ENCODE measurements at regions not wholly inside any gene's neighbourhood (a gene's known extent, or its start where the extent isn't known, plus 50 kb on each side); places are given as distances from the start of the nearest gene placed in this dataset.
"Not testable (repeated sequence)": the region's sequence is repeated elsewhere in the genome, so short reads cannot be mapped to it uniquely, and the experiment has no call there.

- FAIRE-seq (no peak), DNase-seq (ENCODE audit: extremely low spot score, insufficient read length, low read depth) (no peak)
These were observed 489.1 kb downstream of the KCTD16 start for GRCh38 chr5:144659634-144660227.

- no peak for FAIRE-seq
- DNase-seq (ENCODE audit: extremely low spot score, insufficient read length, low read depth): no peak
These were observed 473.6 kb downstream of the KCTD16 start for GRCh38 chr5:144644317-144644716.

- DNase-seq (ENCODE audit: extremely low spot score, insufficient read length, low read depth): no peak
These were observed 468.1 kb downstream of the KCTD16 start for GRCh38 chr5:144638787-144639186.

GRCh38 chr5:144634138-144634537, 463.5 kb downstream of the KCTD16 start:
- FAIRE-seq: no peak
- no peak for DNase-seq (ENCODE audit: extremely low spot score, insufficient read length, low read depth)

More at GRCh38 chr5:144638787-144639186, 468.1 kb downstream of the KCTD16 start:
- FAIRE-seq: no peak

GRCh38 chr5:144598451-144599068, 427.9 kb downstream of the KCTD16 start:
- FAIRE-seq: no peak
- no peak for DNase-seq (ENCODE audit: extremely low spot score, insufficient read length, low read depth)

GRCh38 chr5:144596517-144596916, 425.8 kb downstream of the KCTD16 start:
- no peak for DNase-seq (ENCODE audit: extremely low spot score, insufficient read length, low read depth)
- FAIRE-seq: no peak

- FAIRE-seq (no peak), DNase-seq (ENCODE audit: extremely low spot score, insufficient read length, low read depth) (no peak)
These were observed 424.2 kb downstream of the KCTD16 start for GRCh38 chr5:144594919-144595318.

GRCh38 chr5:144594234-144594633, 423.6 kb downstream of the KCTD16 start:
- not testable (repeated sequence) for DNase-seq (ENCODE audit: extremely low spot score, insufficient read length, low read depth); FAIRE-seq

GRCh38 chr5:144585681-144586080, 415.0 kb downstream of the KCTD16 start:
- no peak for DNase-seq (ENCODE audit: extremely low spot score, insufficient read length, low read depth)
- no peak for FAIRE-seq

GRCh38 chr5:144583541-144584449, 413.1 kb downstream of the KCTD16 start:
- FAIRE-seq (no peak), DNase-seq (ENCODE audit: extremely low spot score, insufficient read length, low read depth) (no peak)

- FAIRE-seq (no peak), DNase-seq (ENCODE audit: extremely low spot score, insufficient read length, low read depth) (no peak)
These were observed 411.4 kb downstream of the KCTD16 start for GRCh38 chr5:144582066-144582465.

- no peak for DNase-seq (ENCODE audit: extremely low spot score, insufficient read length, low read depth)
- FAIRE-seq: no peak
These were observed 410.4 kb downstream of the KCTD16 start for GRCh38 chr5:144581044-144581443.

- FAIRE-seq (no peak), DNase-seq (ENCODE audit: extremely low spot score, insufficient read length, low read depth) (no peak)
These were observed 407.0 kb downstream of the KCTD16 start for GRCh38 chr5:144577676-144578075.

- no peak for FAIRE-seq
These were observed 405.1 kb downstream of the KCTD16 start for GRCh38 chr5:144575736-144576135.

GRCh38 chr5:144567421-144567780, 396.7 kb downstream of the KCTD16 start:
- DNase-seq (ENCODE audit: extremely low spot score, insufficient read length, low read depth) (no peak), FAIRE-seq (no peak)

More at GRCh38 chr5:144575736-144576135, 405.1 kb downstream of the KCTD16 start:
- no peak for DNase-seq (ENCODE audit: extremely low spot score, insufficient read length, low read depth)

GRCh38 chr5:144566747-144567420, 396.2 kb downstream of the KCTD16 start:
- no peak for FAIRE-seq
- no peak for DNase-seq (ENCODE audit: extremely low spot score, insufficient read length, low read depth)

- DNase-seq (ENCODE audit: extremely low spot score, insufficient read length, low read depth): no peak
- no peak for FAIRE-seq
These were observed 378.9 kb downstream of the KCTD16 start for GRCh38 chr5:144549580-144549979.

- DNase-seq (ENCODE audit: extremely low spot score, insufficient read length, low read depth) (no peak), FAIRE-seq (no peak)
These were observed 378.3 kb downstream of the KCTD16 start for GRCh38 chr5:144548936-144549335.

- DNase-seq (ENCODE audit: extremely low spot score, insufficient read length, low read depth) (no peak), FAIRE-seq (no peak)
These were observed 376.4 kb downstream of the KCTD16 start for GRCh38 chr5:144547098-144547499.

GRCh38 chr5:144538845-144539244, 368.2 kb downstream of the KCTD16 start:
- FAIRE-seq (no peak), DNase-seq (ENCODE audit: extremely low spot score, insufficient read length, low read depth) (no peak)
